ENCODE measurements at regions not wholly inside any gene's neighbourhood (a gene's known extent, or its start where the extent isn't known, plus 50 kb on each side); places are given as distances from the start of the nearest gene placed in this dataset.

GRCh38 chr14:83255727-83256090, 1722.1 kb upstream of the SEL1L start:
- no TSS peak for BruUV-seq (replicated peaks)
- Mint-ChIP-seq H3K9me3 (ENCODE audit: unreplicated experiment) (peaks cover 7% of the 10 kb centered on the region), H3K36me3 (ENCODE audit: insufficient read depth, unreplicated experiment) (no peaks in the 10 kb centered on the region), H3K4me1 (ENCODE audit: insufficient read depth, unreplicated experiment) (no peaks in the 10 kb centered on the region), H3K27ac (ENCODE audit: low read depth, unreplicated experiment) (no peak overlapping the region), H3K4me3 (ENCODE audit: unreplicated experiment) (no peak overlapping the region), H3K27me3 (ENCODE audit: insufficient read depth, unreplicated experiment) (no peaks in the 10 kb centered on the region)
- DNase-seq (ENCODE audit: unreplicated experiment) = no peak
- POLR2A ChIA-PET = no interaction called here
- TF ChIP-seq, protein P1, sequence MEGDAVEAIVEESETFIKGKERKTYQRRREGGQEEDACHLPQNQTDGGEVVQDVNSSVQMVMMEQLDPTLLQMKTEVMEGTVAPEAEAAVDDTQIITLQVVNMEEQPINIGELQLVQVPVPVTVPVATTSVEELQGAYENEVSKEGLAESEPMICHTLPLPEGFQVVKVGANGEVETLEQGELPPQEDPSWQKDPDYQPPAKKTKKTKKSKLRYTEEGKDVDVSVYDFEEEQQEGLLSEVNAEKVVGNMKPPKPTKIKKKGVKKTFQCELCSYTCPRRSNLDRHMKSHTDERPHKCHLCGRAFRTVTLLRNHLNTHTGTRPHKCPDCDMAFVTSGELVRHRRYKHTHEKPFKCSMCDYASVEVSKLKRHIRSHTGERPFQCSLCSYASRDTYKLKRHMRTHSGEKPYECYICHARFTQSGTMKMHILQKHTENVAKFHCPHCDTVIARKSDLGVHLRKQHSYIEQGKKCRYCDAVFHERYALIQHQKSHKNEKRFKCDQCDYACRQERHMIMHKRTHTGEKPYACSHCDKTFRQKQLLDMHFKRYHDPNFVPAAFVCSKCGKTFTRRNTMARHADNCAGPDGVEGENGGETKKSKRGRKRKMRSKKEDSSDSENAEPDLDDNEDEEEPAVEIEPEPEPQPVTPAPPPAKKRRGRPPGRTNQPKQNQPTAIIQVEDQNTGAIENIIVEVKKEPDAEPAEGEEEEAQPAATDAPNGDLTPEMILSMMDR (IDR thresholded peaks at IDR 0.05; ENCODE audit: unreplicated experiment) = no peak
- intact Hi-C loops (cut with micrococcal nuclease) = no loop called here
- CTCF ChIA-PET = interaction anchor here (0.9 kb wide), 1 partner anchor 18 kb away, joined by 4 read pairs; no protein-coding TSS in a partner anchor

DNA sequence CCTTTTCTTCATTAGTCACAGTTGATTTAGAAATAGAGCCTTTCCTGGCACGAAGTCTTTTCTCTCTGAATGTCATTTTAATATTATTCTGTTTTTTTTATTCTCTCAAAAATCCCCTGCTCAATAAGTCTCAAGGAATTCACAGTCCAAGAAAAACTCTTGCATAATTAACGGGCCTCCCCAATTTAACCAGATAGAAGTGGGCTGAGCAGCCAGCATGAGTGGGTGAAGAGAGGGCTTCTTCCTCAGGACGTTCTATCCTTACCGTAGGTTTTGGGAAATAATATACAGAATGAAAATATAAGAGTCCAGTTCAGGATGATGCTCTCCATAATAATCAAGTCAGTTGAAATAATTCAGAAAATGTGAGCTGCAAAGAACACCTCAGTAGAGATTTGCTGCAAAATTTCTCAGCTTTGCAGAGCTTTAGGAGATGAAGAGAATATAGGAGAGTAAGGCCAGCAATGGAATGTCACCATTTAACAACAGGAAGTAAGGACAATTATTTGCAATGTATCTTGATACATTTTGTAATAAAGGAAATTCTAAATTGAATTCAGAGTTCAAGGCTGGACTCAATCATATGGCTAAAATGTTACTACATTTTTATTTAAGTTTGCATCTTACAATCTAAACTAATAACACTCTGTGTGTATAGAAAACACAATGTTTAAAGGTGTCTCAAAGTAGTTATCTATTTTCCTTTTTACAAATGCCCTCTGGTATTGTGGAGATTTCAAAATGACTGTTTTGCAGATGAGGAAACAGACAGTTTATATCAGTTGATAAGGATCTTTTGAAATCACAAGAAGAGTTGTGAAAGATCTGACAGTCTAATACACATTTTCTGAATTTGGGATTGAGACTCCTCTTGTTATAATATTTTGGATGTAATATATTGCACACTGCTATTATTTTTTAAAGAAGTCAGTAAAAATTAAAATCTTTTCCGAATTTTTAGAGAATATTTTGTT, 1724.1 kb upstream of the SEL1L start:
- Mint-ChIP-seq H3K36me3 (ENCODE audit: insufficient read depth, unreplicated experiment) (no peaks in the 10 kb centered on the region), H3K4me1 (ENCODE audit: insufficient read depth, unreplicated experiment) (no peaks in the 10 kb centered on the region), H3K4me3 (ENCODE audit: unreplicated experiment) (no peak overlapping the region), H3K27ac (ENCODE audit: low read depth, unreplicated experiment) (no peak overlapping the region), H3K27me3 (ENCODE audit: insufficient read depth, unreplicated experiment) (no peaks in the 10 kb centered on the region), H3K9me3 (ENCODE audit: unreplicated experiment) (peaks cover 7% of the 10 kb centered on the region)
- POLR2A ChIA-PET = no interaction called here
- BruUV-seq (replicated peaks) = no TSS peak
- DNase-seq (ENCODE audit: unreplicated experiment) = no peak
- intact Hi-C loops (cut with micrococcal nuclease) = no loop called here
- TF ChIP-seq, protein P1 (IDR thresholded peaks at IDR 0.05; ENCODE audit: unreplicated experiment) = no peak
- CTCF ChIA-PET = no interaction called here

GRCh38 chr14:83260751-83261150, 1727.1 kb upstream of the SEL1L start:
- no TSS peak for BruUV-seq (replicated peaks)
- ChIA-PET CTCF (no interaction called here), POLR2A (no interaction called here)
- TF ChIP-seq, protein P1 (IDR thresholded peaks at IDR 0.05; ENCODE audit: unreplicated experiment) = no peak
- H3K4me1 Mint-ChIP-seq (ENCODE audit: insufficient read depth, unreplicated experiment) = no peaks in the 10 kb centered on the region
- intact Hi-C loops (cut with micrococcal nuclease) = no loop called here
- no peak for DNase-seq (ENCODE audit: unreplicated experiment)
- no peaks in the 10 kb centered on the region for H3K27me3 Mint-ChIP-seq (ENCODE audit: insufficient read depth, unreplicated experiment)
- H3K36me3 Mint-ChIP-seq (ENCODE audit: insufficient read depth, unreplicated experiment) = no peaks in the 10 kb centered on the region
- no peak overlapping the region for H3K27ac Mint-ChIP-seq (ENCODE audit: low read depth, unreplicated experiment)
- no peak overlapping the region for H3K4me3 Mint-ChIP-seq (ENCODE audit: unreplicated experiment)
- H3K9me3 Mint-ChIP-seq (ENCODE audit: unreplicated experiment) = peaks cover 4% of the 10 kb centered on the region

DNA sequence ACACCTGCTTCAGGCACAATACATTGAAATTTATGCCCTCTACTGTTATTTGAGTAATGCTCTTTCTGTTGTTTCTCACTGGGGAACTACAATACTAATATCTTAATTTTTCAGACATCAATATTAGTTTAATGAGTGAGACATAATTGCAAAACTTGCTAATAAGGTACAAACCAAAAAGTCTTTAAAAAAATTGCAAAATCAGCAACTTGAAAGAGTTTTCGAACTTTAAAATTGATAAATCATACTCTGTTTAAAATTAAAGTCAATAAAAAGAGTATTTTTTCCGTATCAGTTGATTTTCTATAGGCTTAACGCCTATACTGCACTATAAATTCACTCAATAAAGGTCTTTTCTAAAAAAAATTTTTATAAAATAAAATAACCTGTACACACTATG, 1735.9 kb upstream of the SEL1L start:
- BruUV-seq (replicated peaks) = no TSS peak
- DNase-seq (ENCODE audit: unreplicated experiment) = no peak
- no peak overlapping the region for H3K27ac Mint-ChIP-seq (ENCODE audit: low read depth, unreplicated experiment)
- ChIA-PET POLR2A (no interaction called here), CTCF (no interaction called here)
- no peaks in the 10 kb centered on the region for H3K9me3 Mint-ChIP-seq (ENCODE audit: unreplicated experiment)
- H3K27me3 Mint-ChIP-seq (ENCODE audit: insufficient read depth, unreplicated experiment) = no peaks in the 10 kb centered on the region
- no peaks in the 10 kb centered on the region for H3K4me1 Mint-ChIP-seq (ENCODE audit: insufficient read depth, unreplicated experiment)
- H3K36me3 Mint-ChIP-seq (ENCODE audit: insufficient read depth, unreplicated experiment) = no peaks in the 10 kb centered on the region
- no peak overlapping the region for H3K4me3 Mint-ChIP-seq (ENCODE audit: unreplicated experiment)
- TF ChIP-seq, protein P1 (IDR thresholded peaks at IDR 0.05; ENCODE audit: unreplicated experiment) = no peak
- intact Hi-C loops (cut with micrococcal nuclease) = no loop called here
